ENCODE measurements at regions not wholly inside any gene's neighbourhood (a gene's known extent, or its start where the extent isn't known, plus 50 kb on each side); places are given as distances from the start of the nearest gene placed in this dataset.

DNA sequence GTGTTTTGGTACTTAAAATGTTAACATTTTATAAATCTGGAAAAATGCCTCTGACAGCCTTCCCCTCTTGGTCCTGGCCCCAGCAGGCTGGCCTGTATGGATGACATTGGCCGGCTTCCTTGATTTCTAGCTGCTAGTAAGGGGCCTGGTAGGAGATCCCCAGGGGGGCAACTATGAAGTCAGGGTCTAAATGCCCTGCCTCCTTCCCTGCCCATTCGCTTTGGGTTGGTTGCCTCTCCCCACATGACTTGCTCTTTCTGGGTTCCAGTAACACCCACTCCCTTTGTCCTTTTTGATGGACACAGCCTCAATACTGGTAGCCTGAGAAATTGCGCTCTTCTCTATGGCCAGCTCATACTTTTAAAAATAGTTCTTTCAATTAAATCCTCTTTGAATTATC lies 78.0 kb upstream of the MAD2L1 start (continued):
- TF ChIP-seq, protein P1, sequence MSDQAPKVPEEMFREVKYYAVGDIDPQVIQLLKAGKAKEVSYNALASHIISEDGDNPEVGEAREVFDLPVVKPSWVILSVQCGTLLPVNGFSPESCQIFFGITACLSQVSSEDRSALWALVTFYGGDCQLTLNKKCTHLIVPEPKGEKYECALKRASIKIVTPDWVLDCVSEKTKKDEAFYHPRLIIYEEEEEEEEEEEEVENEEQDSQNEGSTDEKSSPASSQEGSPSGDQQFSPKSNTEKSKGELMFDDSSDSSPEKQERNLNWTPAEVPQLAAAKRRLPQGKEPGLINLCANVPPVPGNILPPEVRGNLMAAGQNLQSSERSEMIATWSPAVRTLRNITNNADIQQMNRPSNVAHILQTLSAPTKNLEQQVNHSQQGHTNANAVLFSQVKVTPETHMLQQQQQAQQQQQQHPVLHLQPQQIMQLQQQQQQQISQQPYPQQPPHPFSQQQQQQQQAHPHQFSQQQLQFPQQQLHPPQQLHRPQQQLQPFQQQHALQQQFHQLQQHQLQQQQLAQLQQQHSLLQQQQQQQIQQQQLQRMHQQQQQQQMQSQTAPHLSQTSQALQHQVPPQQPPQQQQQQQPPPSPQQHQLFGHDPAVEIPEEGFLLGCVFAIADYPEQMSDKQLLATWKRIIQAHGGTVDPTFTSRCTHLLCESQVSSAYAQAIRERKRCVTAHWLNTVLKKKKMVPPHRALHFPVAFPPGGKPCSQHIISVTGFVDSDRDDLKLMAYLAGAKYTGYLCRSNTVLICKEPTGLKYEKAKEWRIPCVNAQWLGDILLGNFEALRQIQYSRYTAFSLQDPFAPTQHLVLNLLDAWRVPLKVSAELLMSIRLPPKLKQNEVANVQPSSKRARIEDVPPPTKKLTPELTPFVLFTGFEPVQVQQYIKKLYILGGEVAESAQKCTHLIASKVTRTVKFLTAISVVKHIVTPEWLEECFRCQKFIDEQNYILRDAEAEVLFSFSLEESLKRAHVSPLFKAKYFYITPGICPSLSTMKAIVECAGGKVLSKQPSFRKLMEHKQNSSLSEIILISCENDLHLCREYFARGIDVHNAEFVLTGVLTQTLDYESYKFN (CRISPR knock-in tag; conservative IDR thresholded peaks at IDR 0.05): no peak
- TF ChIP-seq ZNF616 (CRISPR knock-in tag; IDR thresholded peaks at IDR 0.05; ENCODE audit: low read depth) (no peak), ZNF660 (CRISPR knock-in tag; IDR thresholded peaks at IDR 0.05; ENCODE audit: borderline replicate concordance, low read depth) (no peak), ZC3H4 (CRISPR knock-in tag; IDR thresholded peaks at IDR 0.05; ENCODE audit: borderline replicate concordance) (no peak), SYNCRIP (IDR thresholded peaks at IDR 0.05; ENCODE audit: insufficient read depth, low read depth, low read length) (no peak), NFRKB (IDR thresholded peaks at IDR 0.05) (no peak), ZNF546 (CRISPR knock-in tag; conservative IDR thresholded peaks at IDR 0.05) (no peak), GLI4 (CRISPR knock-in tag; IDR thresholded peaks at IDR 0.05; ENCODE audit: borderline replicate concordance) (no peak), KLF12 (CRISPR knock-in tag; IDR thresholded peaks at IDR 0.05; ENCODE audit: borderline replicate concordance) (no peak), POLR2G (IDR thresholded peaks at IDR 0.05; ENCODE audit: low read depth, low read length) (no peak)

DNA sequence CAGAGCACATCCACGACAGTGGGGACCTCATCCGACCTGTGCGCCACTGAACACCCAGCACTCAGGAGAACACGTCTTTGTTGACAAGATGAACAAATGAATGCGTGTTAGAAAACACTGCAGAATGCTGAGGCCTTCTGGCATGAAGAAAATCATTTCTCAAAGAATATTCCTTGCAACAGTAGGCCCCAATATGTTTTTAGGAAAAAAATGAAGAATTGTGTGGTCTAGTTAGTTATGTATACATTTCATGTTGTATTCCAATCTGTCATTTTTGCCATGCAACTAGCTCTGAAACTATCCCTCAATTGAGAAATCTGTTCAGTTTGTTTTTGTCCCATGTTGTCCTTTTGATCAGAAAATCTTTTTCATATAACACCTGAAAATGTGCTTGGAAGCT lies 77.4 kb upstream of the MAD2L1 start:
- Histone ChIP-seq H3K27me3 (ENCODE audit: control insufficient read depth in 1 of 2, insufficient read depth in 2 of 2, low read length in 2 of 2) (no peaks in the 10 kb centered on the region), H3K4me2 (ENCODE audit: low read depth, low read length) (no peak overlapping the region), H3K27ac (ENCODE audit: extremely low read length, insufficient read depth, low read length) (no peak overlapping the region), H3K9ac (ENCODE audit: insufficient read depth, low read depth, low read length) (no peak overlapping the region), H4K20me1 (ENCODE audit: insufficient read depth, low read length) (no peaks in the 10 kb centered on the region), H3K9me3 (ENCODE audit: low read length) (no peaks in the 10 kb centered on the region), H3K79me2 (ENCODE audit: insufficient read depth, low read length) (no peaks in the 10 kb centered on the region), H3K4me1 (ENCODE audit: insufficient read depth, low read length) (no peaks in the 10 kb centered on the region), H3K36me3 (replicated peaks in 1 of 2; ENCODE audit: control insufficient read depth in 1 of 2, insufficient read depth in 2 of 2, low read length in 2 of 2) (no peaks in the 10 kb centered on the region), H3K4me3 (replicated peaks in 1 of 3; ENCODE audit: insufficient read depth in 1 of 3, low read depth in 2 of 3, low read length in 3 of 3) (no peak overlapping the region), H2AFZ (ENCODE audit: low read length) (no peak overlapping the region)
- CTCF ChIA-PET (ENCODE audit: low intra/inter-chr PET ratio, low total read pairs): no interaction called here
- in situ Hi-C loops (cut with HindIII; ENCODE audit: extremely low pct_ligation_motif_present, low pct_unique_long_range_greater_than_20kb) (no loop called here), intact Hi-C loops (cut with micrococcal nuclease; ENCODE audit: unreplicated experiment) (no loop called here)
- 7% methylated on average over 5 of the region's 5 CpGs for WGBS (ENCODE audit: low lambda C conversion rate)
- FAIRE-seq: no peak
- no peak for ATAC-seq
- BruUV-seq (replicated peaks): no TSS peak
- no peak for DNase-seq (ENCODE audit: low spot score)
- POLR2A ChIA-PET: no interaction called here
- TF ChIP-seq, protein P2, sequence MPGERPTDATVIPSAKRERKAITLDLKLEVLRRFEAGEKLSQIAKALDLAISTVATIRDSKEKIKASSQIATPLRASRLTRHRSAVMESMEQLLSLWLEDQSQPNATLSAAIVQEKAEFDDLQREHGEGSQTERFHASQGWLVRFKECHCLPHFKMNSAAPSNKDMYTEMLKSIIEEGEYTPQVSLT (CRISPR knock-in tag; IDR thresholded peaks at IDR 0.05; ENCODE audit: borderline replicate concordance, low read depth): no peak
- TF ChIP-seq, protein P3, sequence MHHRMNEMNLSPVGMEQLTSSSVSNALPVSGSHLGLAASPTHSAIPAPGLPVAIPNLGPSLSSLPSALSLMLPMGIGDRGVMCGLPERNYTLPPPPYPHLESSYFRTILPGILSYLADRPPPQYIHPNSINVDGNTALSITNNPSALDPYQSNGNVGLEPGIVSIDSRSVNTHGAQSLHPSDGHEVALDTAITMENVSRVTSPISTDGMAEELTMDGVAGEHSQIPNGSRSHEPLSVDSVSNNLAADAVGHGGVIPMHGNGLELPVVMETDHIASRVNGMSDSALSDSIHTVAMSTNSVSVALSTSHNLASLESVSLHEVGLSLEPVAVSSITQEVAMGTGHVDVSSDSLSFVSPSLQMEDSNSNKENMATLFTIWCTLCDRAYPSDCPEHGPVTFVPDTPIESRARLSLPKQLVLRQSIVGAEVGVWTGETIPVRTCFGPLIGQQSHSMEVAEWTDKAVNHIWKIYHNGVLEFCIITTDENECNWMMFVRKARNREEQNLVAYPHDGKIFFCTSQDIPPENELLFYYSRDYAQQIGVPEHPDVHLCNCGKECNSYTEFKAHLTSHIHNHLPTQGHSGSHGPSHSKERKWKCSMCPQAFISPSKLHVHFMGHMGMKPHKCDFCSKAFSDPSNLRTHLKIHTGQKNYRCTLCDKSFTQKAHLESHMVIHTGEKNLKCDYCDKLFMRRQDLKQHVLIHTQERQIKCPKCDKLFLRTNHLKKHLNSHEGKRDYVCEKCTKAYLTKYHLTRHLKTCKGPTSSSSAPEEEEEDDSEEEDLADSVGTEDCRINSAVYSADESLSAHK (CRISPR knock-in tag; IDR thresholded peaks at IDR 0.05; ENCODE audit: borderline replicate concordance): no peak
- TF ChIP-seq U2AF1 (optimal IDR thresholded peaks at IDR 0.05; ENCODE audit: low read depth, low read length) (no peak), HOXA3 (CRISPR knock-in tag; IDR thresholded peaks at IDR 0.05) (no peak)

Measured in HepG2 (cell line).